ENCODE measurements at regions not wholly inside any gene's neighbourhood (a gene's known extent, or its start where the extent isn't known, plus 50 kb on each side); places are given as distances from the start of the nearest gene placed in this dataset.

DNA sequence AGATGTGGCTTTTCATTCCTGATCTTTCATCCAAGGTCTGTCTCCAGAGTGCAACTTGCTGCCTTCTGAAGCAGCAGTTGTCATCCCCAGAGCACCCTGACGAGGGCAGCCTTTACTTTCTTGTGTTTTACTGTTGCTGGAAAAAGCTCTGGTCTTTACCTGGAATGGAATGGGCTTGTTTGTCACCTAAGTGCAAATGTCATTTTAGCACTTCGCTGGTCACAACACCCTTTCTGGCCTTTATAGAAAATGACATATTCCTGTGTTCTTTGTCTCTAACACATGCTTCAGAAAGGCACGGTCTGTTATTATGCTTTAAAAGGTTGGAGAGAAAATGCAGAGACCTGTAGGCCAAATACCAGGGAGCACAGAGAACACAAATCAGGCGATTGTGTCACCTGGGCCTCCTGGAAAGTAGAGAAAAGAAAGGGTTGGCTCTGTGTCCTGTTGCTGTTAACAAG lies 332.7 kb upstream of the IGFBP7 start:
- H4K20me1 ChIP-seq (ENCODE audit: insufficient read depth), result no peaks in the 10 kb centered on the region
- H3K9me3 ChIP-seq, result no peaks in the 10 kb centered on the region
- ChIA-PET POLR2A (no interaction called here), CTCF (interaction anchor here (0.6 to 4.4 kb wide), 39 partner anchors 9 to 1780 kb away, joined by 3 to 40 read pairs (median 3); no protein-coding TSS in a partner anchor)
- 20% methylated on average over 4 of the region's 4 CpGs for WGBS (ENCODE audit: low lambda C conversion rate)
- peak overlapping the region in 1 of 2 experiments; percentile 46; a peak in 1 of 4 replicates for H3K4me3 ChIP-seq (ENCODE audit: low read depth in 2 of 2, low read length in 1 of 2)
- TF ChIP-seq MXI1 (IDR thresholded peaks at IDR 0.05; ENCODE audit: low read depth, low read length), result no peak
- peak; percentile 93 for TF ChIP-seq RAD21 (IDR thresholded peaks at IDR 0.05; ENCODE audit: low read length)
- TF ChIP-seq POLR2AphosphoS5 (IDR thresholded peaks at IDR 0.05; ENCODE audit: low read depth, low read length), result no peak
- TF ChIP-seq, protein P1, sequence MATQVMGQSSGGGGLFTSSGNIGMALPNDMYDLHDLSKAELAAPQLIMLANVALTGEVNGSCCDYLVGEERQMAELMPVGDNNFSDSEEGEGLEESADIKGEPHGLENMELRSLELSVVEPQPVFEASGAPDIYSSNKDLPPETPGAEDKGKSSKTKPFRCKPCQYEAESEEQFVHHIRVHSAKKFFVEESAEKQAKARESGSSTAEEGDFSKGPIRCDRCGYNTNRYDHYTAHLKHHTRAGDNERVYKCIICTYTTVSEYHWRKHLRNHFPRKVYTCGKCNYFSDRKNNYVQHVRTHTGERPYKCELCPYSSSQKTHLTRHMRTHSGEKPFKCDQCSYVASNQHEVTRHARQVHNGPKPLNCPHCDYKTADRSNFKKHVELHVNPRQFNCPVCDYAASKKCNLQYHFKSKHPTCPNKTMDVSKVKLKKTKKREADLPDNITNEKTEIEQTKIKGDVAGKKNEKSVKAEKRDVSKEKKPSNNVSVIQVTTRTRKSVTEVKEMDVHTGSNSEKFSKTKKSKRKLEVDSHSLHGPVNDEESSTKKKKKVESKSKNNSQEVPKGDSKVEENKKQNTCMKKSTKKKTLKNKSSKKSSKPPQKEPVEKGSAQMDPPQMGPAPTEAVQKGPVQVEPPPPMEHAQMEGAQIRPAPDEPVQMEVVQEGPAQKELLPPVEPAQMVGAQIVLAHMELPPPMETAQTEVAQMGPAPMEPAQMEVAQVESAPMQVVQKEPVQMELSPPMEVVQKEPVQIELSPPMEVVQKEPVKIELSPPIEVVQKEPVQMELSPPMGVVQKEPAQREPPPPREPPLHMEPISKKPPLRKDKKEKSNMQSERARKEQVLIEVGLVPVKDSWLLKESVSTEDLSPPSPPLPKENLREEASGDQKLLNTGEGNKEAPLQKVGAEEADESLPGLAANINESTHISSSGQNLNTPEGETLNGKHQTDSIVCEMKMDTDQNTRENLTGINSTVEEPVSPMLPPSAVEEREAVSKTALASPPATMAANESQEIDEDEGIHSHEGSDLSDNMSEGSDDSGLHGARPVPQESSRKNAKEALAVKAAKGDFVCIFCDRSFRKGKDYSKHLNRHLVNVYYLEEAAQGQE (IDR thresholded peaks at IDR 0.05; ENCODE audit: low read depth, low read length), result no peak
- TF ChIP-seq, protein P2, sequence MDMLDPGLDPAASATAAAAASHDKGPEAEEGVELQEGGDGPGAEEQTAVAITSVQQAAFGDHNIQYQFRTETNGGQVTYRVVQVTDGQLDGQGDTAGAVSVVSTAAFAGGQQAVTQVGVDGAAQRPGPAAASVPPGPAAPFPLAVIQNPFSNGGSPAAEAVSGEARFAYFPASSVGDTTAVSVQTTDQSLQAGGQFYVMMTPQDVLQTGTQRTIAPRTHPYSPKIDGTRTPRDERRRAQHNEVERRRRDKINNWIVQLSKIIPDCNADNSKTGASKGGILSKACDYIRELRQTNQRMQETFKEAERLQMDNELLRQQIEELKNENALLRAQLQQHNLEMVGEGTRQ (IDR thresholded peaks at IDR 0.05; ENCODE audit: borderline replicate concordance, low read depth, low read length), result no peak
- peak; percentile 74 for TF ChIP-seq SMC3 (IDR thresholded peaks at IDR 0.05; ENCODE audit: low read depth, low read length)
- TF ChIP-seq, protein P3, sequence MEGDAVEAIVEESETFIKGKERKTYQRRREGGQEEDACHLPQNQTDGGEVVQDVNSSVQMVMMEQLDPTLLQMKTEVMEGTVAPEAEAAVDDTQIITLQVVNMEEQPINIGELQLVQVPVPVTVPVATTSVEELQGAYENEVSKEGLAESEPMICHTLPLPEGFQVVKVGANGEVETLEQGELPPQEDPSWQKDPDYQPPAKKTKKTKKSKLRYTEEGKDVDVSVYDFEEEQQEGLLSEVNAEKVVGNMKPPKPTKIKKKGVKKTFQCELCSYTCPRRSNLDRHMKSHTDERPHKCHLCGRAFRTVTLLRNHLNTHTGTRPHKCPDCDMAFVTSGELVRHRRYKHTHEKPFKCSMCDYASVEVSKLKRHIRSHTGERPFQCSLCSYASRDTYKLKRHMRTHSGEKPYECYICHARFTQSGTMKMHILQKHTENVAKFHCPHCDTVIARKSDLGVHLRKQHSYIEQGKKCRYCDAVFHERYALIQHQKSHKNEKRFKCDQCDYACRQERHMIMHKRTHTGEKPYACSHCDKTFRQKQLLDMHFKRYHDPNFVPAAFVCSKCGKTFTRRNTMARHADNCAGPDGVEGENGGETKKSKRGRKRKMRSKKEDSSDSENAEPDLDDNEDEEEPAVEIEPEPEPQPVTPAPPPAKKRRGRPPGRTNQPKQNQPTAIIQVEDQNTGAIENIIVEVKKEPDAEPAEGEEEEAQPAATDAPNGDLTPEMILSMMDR (IDR thresholded peaks at IDR 0.05), result peak; percentile 78
- TF ChIP-seq TAF1 (IDR thresholded peaks at IDR 0.05; ENCODE audit: borderline replicate concordance, low read depth, low read length), result no peak
- no peaks in the 10 kb centered on the region for H3K79me2 ChIP-seq (ENCODE audit: insufficient read depth)
- peak; percentile 54 for DNase-seq
- no peaks in the 10 kb centered on the region for H3K27me3 ChIP-seq (ENCODE audit: insufficient read depth)
- no peak overlapping the region for H2AFZ ChIP-seq (ENCODE audit: low read depth)
- no peaks in the 10 kb centered on the region for H3K9me2 ChIP-seq
- H3K4me2 ChIP-seq, result no peak overlapping the region
- H3K9ac ChIP-seq, result no peak overlapping the region
- H3K4me1 ChIP-seq (ENCODE audit: control insufficient read depth in 1 of 2, insufficient read depth in 2 of 2, low read depth in 1 of 2, low read length in 1 of 2), result no peaks in the 10 kb centered on the region
- no peak overlapping the region for H3K27ac ChIP-seq (ENCODE audit: low read depth in 2 of 2, low read length in 1 of 2)
- no peaks in the 10 kb centered on the region for H3F3A ChIP-seq (replicated peaks; ENCODE audit: insufficient read depth)
- no peaks in the 10 kb centered on the region for H3K36me3 ChIP-seq (replicated peaks in 1 of 2; ENCODE audit: control insufficient read depth in 1 of 2, insufficient read depth in 2 of 2, low read length in 1 of 2)

DNA sequence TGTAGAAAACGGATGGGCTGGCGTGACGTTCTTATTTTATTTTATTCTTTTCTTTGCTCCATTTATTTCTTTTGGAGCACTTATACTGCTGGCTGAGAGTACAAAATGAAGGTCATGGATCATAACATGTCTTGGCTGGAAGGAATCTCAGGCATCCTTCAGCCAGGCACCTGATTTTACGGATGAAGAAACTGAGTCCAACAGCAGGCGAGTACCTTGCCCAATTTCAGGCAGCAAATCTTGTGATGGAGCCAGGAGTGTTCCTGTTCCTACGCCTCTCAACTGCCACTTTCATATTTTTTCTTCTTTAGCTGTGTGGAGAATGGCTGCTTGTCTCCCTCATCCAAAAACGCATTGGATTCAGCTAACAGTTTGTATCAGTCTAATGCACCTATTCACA lies 332.1 kb upstream of the IGFBP7 start:
- H3K9me2 ChIP-seq, result no peaks in the 10 kb centered on the region
- no peak for DNase-seq
- H3F3A ChIP-seq (replicated peaks; ENCODE audit: insufficient read depth), result no peaks in the 10 kb centered on the region
- ChIA-PET CTCF (interaction anchor here (1.0 to 4.4 kb wide), 24 partner anchors 11 to 1747 kb away, joined by 3 to 40 read pairs (median 4); no protein-coding TSS in a partner anchor), POLR2A (no interaction called here)
- H4K20me1 ChIP-seq (ENCODE audit: insufficient read depth), result no peaks in the 10 kb centered on the region
- no peaks in the 10 kb centered on the region for H3K36me3 ChIP-seq (replicated peaks in 1 of 2; ENCODE audit: control insufficient read depth in 1 of 2, insufficient read depth in 2 of 2, low read length in 1 of 2)
- no peak overlapping the region for H3K4me3 ChIP-seq (ENCODE audit: low read depth in 2 of 2, low read length in 1 of 2)
- H3K9me3 ChIP-seq, result no peaks in the 10 kb centered on the region
- H3K27ac ChIP-seq (ENCODE audit: low read depth in 2 of 2, low read length in 1 of 2), result no peak overlapping the region
- no peaks in the 10 kb centered on the region for H3K79me2 ChIP-seq (ENCODE audit: insufficient read depth)
- H3K27me3 ChIP-seq (ENCODE audit: insufficient read depth), result no peaks in the 10 kb centered on the region
- no peak overlapping the region for H3K4me2 ChIP-seq
- H2AFZ ChIP-seq (ENCODE audit: low read depth), result no peak overlapping the region
- no peak overlapping the region for H3K9ac ChIP-seq
- whole genome bisulfite sequencing (ENCODE audit: low lambda C conversion rate), result 16% methylated on average over 7 of the region's 7 CpGs
- TF ChIP-seq, protein P4, sequence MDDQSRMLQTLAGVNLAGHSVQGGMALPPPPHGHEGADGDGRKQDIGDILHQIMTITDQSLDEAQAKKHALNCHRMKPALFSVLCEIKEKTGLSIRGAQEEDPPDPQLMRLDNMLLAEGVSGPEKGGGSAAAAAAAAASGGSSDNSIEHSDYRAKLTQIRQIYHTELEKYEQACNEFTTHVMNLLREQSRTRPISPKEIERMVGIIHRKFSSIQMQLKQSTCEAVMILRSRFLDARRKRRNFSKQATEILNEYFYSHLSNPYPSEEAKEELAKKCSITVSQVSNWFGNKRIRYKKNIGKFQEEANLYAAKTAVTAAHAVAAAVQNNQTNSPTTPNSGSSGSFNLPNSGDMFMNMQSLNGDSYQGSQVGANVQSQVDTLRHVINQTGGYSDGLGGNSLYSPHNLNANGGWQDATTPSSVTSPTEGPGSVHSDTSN (IDR thresholded peaks at IDR 0.05), result no peak
- TF ChIP-seq, protein P2 (IDR thresholded peaks at IDR 0.05; ENCODE audit: borderline replicate concordance, low read depth, low read length), result no peak
- TF ChIP-seq RXRA (IDR thresholded peaks at IDR 0.05; ENCODE audit: borderline replicate concordance, low read depth) (no peak), POLR2AphosphoS5 (IDR thresholded peaks at IDR 0.05; ENCODE audit: low read depth, low read length) (no peak)
- no peaks in the 10 kb centered on the region for H3K4me1 ChIP-seq (ENCODE audit: control insufficient read depth in 1 of 2, insufficient read depth in 2 of 2, low read depth in 1 of 2, low read length in 1 of 2)

Data from SK-N-SH (cell line).